NCI-H82 treated with DMSO at 0.1 percent for 48 hours (cell line): ENCODE measurements at regions not wholly inside any gene's neighbourhood (a gene's known extent, or its start where the extent isn't known, plus 50 kb on each side); places are given as distances from the start of the nearest gene placed in this dataset.

ENCODE experiments used
- DNase-seq: peaks from one replicate; lab custom pipeline; 2025; ENCODE audit not compliant: unreplicated experiment; lab: John Stamatoyannopoulos, UW

- DNase-seq: no peak
Measured at GRCh38 chr12:94026596-94026995, 121.8 kb upstream of the PLXNC1 start.

- no peak for DNase-seq
Measured at GRCh38 chr12:94027561-94027960, 120.8 kb upstream of the PLXNC1 start.

GRCh38 chr12:94031763-94032162 lies 116.6 kb upstream of the PLXNC1 start:
- no peak for DNase-seq

GRCh38 chr12:94032368-94032767 lies 116.0 kb upstream of the PLXNC1 start:
- DNase-seq: no peak

GRCh38 chr12:94033101-94033500 lies 115.3 kb upstream of the PLXNC1 start:
- DNase-seq: no peak

GRCh38 chr12:94033784-94034183 lies 114.6 kb upstream of the PLXNC1 start:
- DNase-seq: no peak

GRCh38 chr12:94037444-94037843 lies 110.9 kb upstream of the PLXNC1 start:
- no peak for DNase-seq

GRCh38 chr12:94038605-94039004 lies 109.8 kb upstream of the PLXNC1 start:
- DNase-seq: no peak

- DNase-seq: no peak
Measured at GRCh38 chr12:94039199-94039840, 109.1 kb upstream of the PLXNC1 start.

- DNase-seq: no peak
Measured at GRCh38 chr12:94039914-94040313, 108.5 kb upstream of the PLXNC1 start.

GRCh38 chr12:94041850-94042249 lies 106.5 kb upstream of the PLXNC1 start:
- no peak for DNase-seq

GRCh38 chr12:94042321-94042720 lies 106.1 kb upstream of the PLXNC1 start:
- no peak for DNase-seq

GRCh38 chr12:94046626-94047410 lies 101.6 kb upstream of the PLXNC1 start:
- DNase-seq: no peak

- DNase-seq: peak; percentile 42
Measured at GRCh38 chr12:94047781-94048567, 100.4 kb upstream of the PLXNC1 start.

GRCh38 chr12:94048757-94049156 lies 99.6 kb upstream of the PLXNC1 start:
- DNase-seq: no peak

GRCh38 chr12:94049718-94050117 lies 98.7 kb upstream of the PLXNC1 start:
- DNase-seq: no peak

GRCh38 chr12:94053676-94054075 lies 94.7 kb upstream of the PLXNC1 start:
- DNase-seq: no peak

GRCh38 chr12:94055528-94055927 lies 92.8 kb upstream of the PLXNC1 start:
- no peak for DNase-seq

GRCh38 chr12:94056419-94057158 lies 91.8 kb upstream of the PLXNC1 start:
- DNase-seq: no peak

- DNase-seq: no peak
Measured at GRCh38 chr12:94057262-94058151, 90.9 kb upstream of the PLXNC1 start.
